Sciatic nerve (tissue), 2 donors: ENCODE measurements at regions not wholly inside any gene's neighbourhood (a gene's known extent, or its start where the extent isn't known, plus 50 kb on each side); places are given as distances from the start of the nearest gene placed in this dataset.
"Not testable (repeated sequence)": the region's sequence is repeated elsewhere in the genome, so short reads cannot be mapped to it uniquely, and the experiment has no call there.

Source experiments
- ATAC-seq: fragments of 200-7000 bp; cut with Tn5 transposase; one replicate; pipeline ENCODE4 v1.9.1; 2020; ENCODE audit warnings: mild to moderate bottlenecking, moderate library complexity
- DNase-seq: peaks from one replicate; pipeline ENCODE4 v3.0.0-alpha.2; 2020; ENCODE audit warnings: low spot score
- intact Hi-C: fragments of 100-400 bp; cut with DNase I; formaldehyde crosslinking; loops from one replicate; pipeline ENCODE4 v1.14.2; 2022
- donor health status: DM: no; HTN: no; CAD: no.
- donor health status: DM: no; HTN: no; CAD: no.

DNA sequence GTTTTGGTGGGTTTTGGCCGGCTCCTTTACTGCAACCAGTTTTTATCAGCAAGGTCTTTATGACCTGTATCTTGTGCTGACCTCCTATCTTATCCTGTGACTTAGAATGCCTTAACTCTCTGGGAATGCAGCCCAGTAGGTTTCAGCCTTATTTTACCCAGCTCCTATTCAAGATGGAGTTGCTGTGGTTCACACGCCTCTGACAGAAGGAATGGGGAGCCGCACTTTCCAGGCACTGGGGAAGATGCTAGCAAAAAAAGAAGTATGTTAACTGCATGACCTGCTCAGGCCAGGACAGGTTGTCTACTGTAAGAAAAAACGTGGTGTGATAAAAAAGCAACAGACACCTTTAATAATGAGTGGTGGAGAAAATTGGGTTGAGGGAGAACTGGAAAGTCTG is 112.2 kb upstream of the OR9Q1 start:
- intact Hi-C loops, DNase-seq, ATAC-seq: not testable (repeated sequence)

GRCh38 chr11:57913715-57914704 is 109.7 kb upstream of the OR9Q1 start:
- DNase-seq: no peak
- ATAC-seq: no peak
- intact Hi-C loops: no loop called here

- DNase-seq: no peak
- no peak for ATAC-seq
- intact Hi-C loops: no loop called here
Observed at GRCh38 chr11:57917632-57918031, 106.0 kb upstream of the OR9Q1 start.

DNA sequence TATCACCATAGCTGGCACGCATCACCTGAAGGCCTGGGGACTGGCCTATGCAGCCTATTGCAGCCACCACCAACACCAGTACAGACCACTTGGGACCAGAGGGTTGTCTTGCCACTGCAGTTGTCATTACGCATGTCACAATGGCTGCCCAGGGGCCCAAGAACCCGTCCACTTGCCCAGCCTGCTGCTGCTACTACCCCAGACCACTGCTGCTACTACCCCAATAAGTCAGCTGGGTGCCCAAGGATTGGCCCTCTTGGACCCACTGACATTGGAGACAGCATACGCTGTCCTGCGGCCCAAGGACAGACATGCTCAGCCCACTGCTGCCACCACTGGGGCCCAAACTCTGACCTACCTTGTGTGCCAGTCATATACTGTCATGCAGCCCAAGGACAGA is 102.7 kb upstream of the OR9Q1 start:
- ATAC-seq (no peak), DNase-seq (no peak)
- intact Hi-C loops: no loop called here

GRCh38 chr11:57932105-57932504 is 91.6 kb upstream of the OR9Q1 start:
- DNase-seq: no peak
- no peak for ATAC-seq
- intact Hi-C loops: no loop called here

DNA sequence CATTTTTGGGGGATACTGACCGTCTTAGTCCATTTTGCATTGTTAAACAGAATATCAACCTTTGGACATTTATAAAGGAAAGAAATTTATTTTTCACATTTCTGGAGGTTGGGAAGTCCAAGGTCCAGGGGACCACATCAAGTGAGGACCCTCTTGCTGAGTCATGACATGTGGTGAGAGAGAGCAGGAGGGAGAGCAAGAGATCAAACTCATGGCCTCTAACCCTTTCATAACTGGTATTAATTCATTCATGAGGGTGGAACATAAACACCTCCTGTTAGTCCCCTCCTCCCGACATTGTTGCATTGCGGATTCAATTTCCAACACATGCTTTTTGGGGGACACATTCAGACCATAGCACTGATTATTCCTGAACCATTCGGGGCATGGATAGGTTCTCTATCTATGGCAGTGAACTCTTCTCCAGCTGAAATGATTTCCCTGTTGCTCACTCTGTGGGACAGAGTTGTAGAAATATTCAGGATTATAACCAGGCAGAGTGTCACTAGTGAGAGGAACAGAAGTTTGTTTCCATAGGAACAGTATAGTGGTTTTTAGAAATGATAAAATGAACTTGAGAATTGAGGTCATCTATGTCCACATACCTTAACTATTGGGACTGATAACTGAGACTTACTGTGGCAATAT is 88.2 kb upstream of the OR9Q1 start:
- DNase-seq (no peak), ATAC-seq (no peak)
- intact Hi-C loops: no loop called here

DNA sequence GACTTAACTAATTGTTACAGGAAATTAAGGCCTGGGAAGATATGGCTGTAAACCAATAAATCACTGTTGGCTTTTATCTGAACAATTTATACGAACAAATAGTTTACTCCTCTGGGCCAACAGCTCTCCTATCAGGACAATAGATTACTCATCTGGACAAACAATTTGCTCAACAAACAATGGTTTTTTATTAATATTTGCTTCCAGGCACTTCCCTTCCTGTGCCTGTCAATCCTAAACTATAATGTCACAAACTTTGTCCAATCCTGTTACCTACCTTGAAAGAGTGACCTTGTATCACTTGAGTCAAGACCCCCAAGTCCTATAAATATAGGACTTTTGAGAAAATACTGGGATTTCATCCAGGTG is 87.6 kb upstream of the OR9Q1 start:
- intact Hi-C loops: no loop called here
- ATAC-seq (no peak), DNase-seq (no peak)

DNA sequence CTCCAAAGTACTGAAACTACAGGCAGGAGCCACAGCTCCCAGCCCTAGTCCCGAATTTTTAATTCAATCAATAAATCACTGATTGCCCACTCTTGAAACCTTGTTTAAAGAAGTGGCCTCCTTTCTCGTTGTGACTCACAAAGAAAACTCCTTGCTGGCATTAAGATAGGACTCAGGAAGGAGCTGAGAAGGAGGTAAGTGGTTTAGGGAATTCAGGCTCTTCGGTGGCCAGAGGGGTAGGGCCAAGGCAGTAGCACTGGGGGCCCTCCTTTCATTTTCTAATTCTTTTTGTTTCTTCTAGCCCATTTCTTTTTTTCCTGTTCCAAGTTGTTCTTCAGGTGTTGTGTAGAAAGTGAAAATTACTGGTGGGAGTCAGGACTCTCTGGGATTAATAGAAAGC is 86.2 kb upstream of the OR9Q1 start:
- intact Hi-C loops: no loop called here
- DNase-seq: no peak
- ATAC-seq: no peak

GRCh38 chr11:57938351-57938750 is 85.3 kb upstream of the OR9Q1 start:
- no peak for ATAC-seq
- intact Hi-C loops: no loop called here
- no peak for DNase-seq

- intact Hi-C loops: no loop called here
- no peak for DNase-seq
- ATAC-seq: no peak
Observed at GRCh38 chr11:57940044-57940756, 83.5 kb upstream of the OR9Q1 start.

DNA sequence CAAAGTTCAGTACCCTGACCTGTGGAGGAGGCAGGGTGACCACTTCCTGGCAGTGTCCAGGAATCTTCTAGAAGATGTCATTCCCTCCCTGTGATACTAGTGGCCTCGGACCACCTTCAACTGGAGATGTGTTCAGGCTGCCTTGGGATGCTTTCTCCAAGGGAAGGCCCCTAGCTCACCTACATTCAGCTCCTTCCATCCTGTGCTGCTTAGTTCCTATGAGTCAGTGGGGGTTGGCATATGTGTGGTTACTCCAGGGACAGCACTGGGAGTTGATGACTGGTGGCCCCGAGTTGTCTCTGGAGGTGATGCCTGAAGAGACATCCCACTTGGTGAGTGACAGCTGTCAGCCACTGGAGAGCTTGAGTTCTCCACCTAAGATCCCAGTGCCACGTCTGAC is 81.8 kb upstream of the OR9Q1 start:
- ATAC-seq (no peak), DNase-seq (no peak)
- intact Hi-C loops: no loop called here

DNA sequence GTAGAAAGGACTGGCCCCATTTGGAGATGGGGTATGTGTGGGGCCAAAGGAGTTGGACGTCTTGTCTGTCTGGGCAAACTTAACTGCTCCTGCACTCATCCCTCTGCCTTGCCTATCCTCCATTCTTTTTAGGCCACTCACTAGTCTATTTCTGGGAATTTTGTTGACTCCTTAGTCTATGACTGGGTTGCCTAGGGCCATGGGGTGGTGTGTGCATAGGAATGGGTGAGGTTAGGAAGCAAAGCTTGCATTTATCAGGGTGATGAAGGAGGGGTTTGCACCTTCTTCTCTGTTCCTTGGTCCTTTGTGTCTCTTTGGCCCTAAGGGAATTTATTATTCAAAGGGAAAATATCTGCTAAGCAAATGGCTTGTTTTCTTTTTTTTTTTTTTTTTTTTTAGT is 80.9 kb upstream of the OR9Q1 start:
- DNase-seq (no peak), ATAC-seq (no peak)
- intact Hi-C loops: no loop called here

DNA sequence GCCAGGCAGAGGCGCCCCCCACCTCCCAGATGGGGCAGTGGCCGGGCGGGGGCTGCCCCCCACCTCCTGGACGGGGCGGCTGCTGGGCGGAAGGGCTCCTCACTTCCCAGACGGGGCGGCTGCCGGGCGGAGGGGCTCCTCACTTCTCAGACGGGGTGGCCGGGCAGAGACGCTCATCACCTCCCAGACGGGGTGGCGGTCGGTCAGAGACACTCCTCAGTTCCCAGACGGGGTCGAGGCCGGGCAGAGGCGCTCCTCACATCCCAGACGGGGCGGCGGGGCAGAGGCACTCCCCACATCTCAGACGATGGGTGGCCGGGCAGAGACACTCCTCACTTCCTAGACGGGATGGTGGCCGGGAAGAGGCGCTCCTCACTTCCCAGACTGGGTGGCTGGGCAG is 79.9 kb upstream of the OR9Q1 start:
- intact Hi-C loops, ATAC-seq, DNase-seq: not testable (repeated sequence)

- intact Hi-C loops: no loop called here
- DNase-seq (no peak), ATAC-seq (no peak)
Observed at GRCh38 chr11:57946628-57947027, 77.1 kb upstream of the OR9Q1 start.

GRCh38 chr11:57964660-57965059 is 59.0 kb upstream of the OR9Q1 start:
- no peak for DNase-seq
- ATAC-seq: no peak
- intact Hi-C loops: no loop called here

GRCh38 chr11:57971272-57972012 is 52.2 kb upstream of the OR9Q1 start:
- ATAC-seq (no peak), DNase-seq (no peak)
- intact Hi-C loops: no loop called here

- intact Hi-C loops: no loop called here
- ATAC-seq (no peak), DNase-seq (no peak)
Observed at GRCh38 chr11:57972013-57972367, 51.7 kb upstream of the OR9Q1 start.
